Endodermal cell (in vitro differentiated cells): ENCODE measurements at regions not wholly inside any gene's neighbourhood (a gene's known extent, or its start where the extent isn't known, plus 50 kb on each side); places are given as distances from the start of the nearest gene placed in this dataset.

Source experiments
- DNase-seq: peaks from one replicate; pipeline ENCODE4 v3.0.0-alpha.2; 2017
- H3K27ac ChIP-seq: 2 replicates; pipeline ENCODE4 v1.5.1; 2013; ENCODE audit warnings: mild to moderate bottlenecking, low read depth, low read length, moderate library complexity
- H3K27me3 ChIP-seq: 2 replicates; pipeline ENCODE4 v1.6.1; 2013; ENCODE audit warnings: mild to moderate bottlenecking, low read length, moderate library complexity; ENCODE audit not compliant: insufficient read depth, control insufficient read depth, poor library complexity, severe bottlenecking
- H3K36me3 ChIP-seq: 2 replicates; pipeline ENCODE4 v1.7.0; 2013; ENCODE audit warnings: mild to moderate bottlenecking, low read length, moderate library complexity; ENCODE audit not compliant: control insufficient read depth, insufficient read depth
- H3K4me1 ChIP-seq: one replicate; pipeline ENCODE4 v1.7.0; 2013; ENCODE audit warnings: low read length; ENCODE audit not compliant: control insufficient read depth, insufficient read depth
- H3K4me3 ChIP-seq: 2 replicates; pipeline ENCODE4 v1.5.1; 2013; ENCODE audit warnings: mild to moderate bottlenecking, low read length, moderate library complexity
- H3K9ac ChIP-seq: 2 replicates; pipeline ENCODE4 v1.6.1; 2013; ENCODE audit warnings: mild to moderate bottlenecking, low read length, moderate library complexity; ENCODE audit not compliant: poor library complexity, severe bottlenecking; ENCODE audit errors: extremely low read depth
- H3K9me3 ChIP-seq: 2 replicates; pipeline ENCODE4 v1.6.1; 2013; ENCODE audit warnings: mild to moderate bottlenecking, low read length, moderate library complexity; ENCODE audit not compliant: control insufficient read depth
- H3K27ac Mint-ChIP-seq: 2 replicates; pipeline ENCODE4 v1.8.0; 2020; ENCODE audit warnings: mixed read lengths
- H3K27me3 Mint-ChIP-seq: 2 replicates; pipeline ENCODE4 v1.8.0; 2021; ENCODE audit warnings: mild to moderate bottlenecking, mixed read lengths; ENCODE audit not compliant: insufficient read depth
- H3K36me3 Mint-ChIP-seq: 2 replicates; pipeline ENCODE4 v1.8.0; 2020; ENCODE audit warnings: low read depth, mixed read lengths
- H3K4me1 Mint-ChIP-seq: 2 replicates; pipeline ENCODE4 v1.8.0; 2020; ENCODE audit warnings: mixed read lengths
- H3K4me3 Mint-ChIP-seq: 2 replicates; pipeline ENCODE4 v1.8.0; 2020; ENCODE audit warnings: mild to moderate bottlenecking, moderate library complexity, mixed read lengths
- H3K9me3 Mint-ChIP-seq: 2 replicates; pipeline ENCODE4 v1.8.0; 2020; ENCODE audit warnings: mild to moderate bottlenecking, mixed read lengths
- CTCF ChIP-seq: fragments of 200-600 bp; sonication (generic); conservative IDR thresholded peaks from 2 replicates; pipeline ENCODE4 v1.5.0; 2021; ENCODE audit warnings: antibody characterized with exemption, mild to moderate bottlenecking
- WGBS, 2 experiments: methylation state at CpG; one replicate each; pipeline versions ENCODE4 v1.1.5 to v1.1.7; 2013; ENCODE audit warnings: missing lambda C conversion rate in 2 of 2, mixed read lengths in 1 of 2; ENCODE audit not compliant: insufficient coverage in 1 of 2, insufficient read length in 1 of 2; 5-methylcytosine and 5-hydroxymethylcytosine counted together

- H3K27me3 ChIP-seq, result no peaks in the 10 kb centered on the region
- no peak overlapping the region for H3K27ac Mint-ChIP-seq
- no peak overlapping the region for H3K4me3 ChIP-seq
- peaks cover 4% of the 10 kb centered on the region for H3K4me1 ChIP-seq
- 88 to 97% methylated on average over 2 to 3 of the region's 3 CpGs for WGBS, 2 experiments
- no peaks in the 10 kb centered on the region for H3K9me3 ChIP-seq
- H3K4me3 Mint-ChIP-seq, result no peak overlapping the region
- H3K9ac ChIP-seq, result no peak overlapping the region
- H3K4me1 Mint-ChIP-seq, result peaks cover 15% of the 10 kb centered on the region
- H3K9me3 Mint-ChIP-seq, result no peaks in the 10 kb centered on the region
- DNase-seq, result no peak
- no peaks in the 10 kb centered on the region for H3K36me3 Mint-ChIP-seq
- no peak for TF ChIP-seq CTCF
- no peaks in the 10 kb centered on the region for H3K36me3 ChIP-seq
- no peaks in the 10 kb centered on the region for H3K27me3 Mint-ChIP-seq
- H3K27ac ChIP-seq, result no peak overlapping the region
Observed at GRCh38 chr12:92261071-92261470, 115.4 kb upstream of the BTG1 start.

- no peaks in the 10 kb centered on the region for H3K27me3 ChIP-seq
- H3K4me3 ChIP-seq, result no peak overlapping the region
- H3K9me3 ChIP-seq, result no peaks in the 10 kb centered on the region
- H3K4me1 ChIP-seq, result peaks cover 4% of the 10 kb centered on the region
- no peak for TF ChIP-seq CTCF
- Mint-ChIP-seq H3K27me3 (no peaks in the 10 kb centered on the region), H3K4me1 (peaks cover 21% of the 10 kb centered on the region), H3K36me3 (no peaks in the 10 kb centered on the region), H3K27ac (no peak overlapping the region), H3K4me3 (no peak overlapping the region), H3K9me3 (no peaks in the 10 kb centered on the region)
- no peak overlapping the region for H3K9ac ChIP-seq
- H3K27ac ChIP-seq, result no peak overlapping the region
- H3K36me3 ChIP-seq, result no peaks in the 10 kb centered on the region
- DNase-seq, result no peak
- 83 to 92% methylated on average over 2 of the region's 2 CpGs for WGBS, 2 experiments
Observed at GRCh38 chr12:92259696-92260251, 114.1 kb upstream of the BTG1 start.

GRCh38 chr12:92259291-92259690 lies 113.6 kb upstream of the BTG1 start:
- no peak for TF ChIP-seq CTCF
- DNase-seq, result no peak
- H3K4me1 ChIP-seq, result peaks cover 4% of the 10 kb centered on the region
- H3K27ac ChIP-seq, result no peak overlapping the region
- no peaks in the 10 kb centered on the region for H3K27me3 ChIP-seq
- no peaks in the 10 kb centered on the region for H3K9me3 Mint-ChIP-seq
- H3K9ac ChIP-seq, result no peak overlapping the region
- H3K4me3 Mint-ChIP-seq, result no peak overlapping the region
- 100% methylated on average over 1 of the region's 1 CpG; no CpG with 5 or more reads in 1 of the 2 experiments for WGBS, 2 experiments
- no peaks in the 10 kb centered on the region for H3K36me3 ChIP-seq
- H3K9me3 ChIP-seq, result no peaks in the 10 kb centered on the region
- H3K4me3 ChIP-seq, result no peak overlapping the region
- no peaks in the 10 kb centered on the region for H3K36me3 Mint-ChIP-seq
- peaks cover 21% of the 10 kb centered on the region for H3K4me1 Mint-ChIP-seq
- no peak overlapping the region for H3K27ac Mint-ChIP-seq
- no peaks in the 10 kb centered on the region for H3K27me3 Mint-ChIP-seq
